ENCODE measurements at regions not wholly inside any gene's neighbourhood (a gene's known extent, or its start where the extent isn't known, plus 50 kb on each side); places are given as distances from the start of the nearest gene placed in this dataset.

DNA sequence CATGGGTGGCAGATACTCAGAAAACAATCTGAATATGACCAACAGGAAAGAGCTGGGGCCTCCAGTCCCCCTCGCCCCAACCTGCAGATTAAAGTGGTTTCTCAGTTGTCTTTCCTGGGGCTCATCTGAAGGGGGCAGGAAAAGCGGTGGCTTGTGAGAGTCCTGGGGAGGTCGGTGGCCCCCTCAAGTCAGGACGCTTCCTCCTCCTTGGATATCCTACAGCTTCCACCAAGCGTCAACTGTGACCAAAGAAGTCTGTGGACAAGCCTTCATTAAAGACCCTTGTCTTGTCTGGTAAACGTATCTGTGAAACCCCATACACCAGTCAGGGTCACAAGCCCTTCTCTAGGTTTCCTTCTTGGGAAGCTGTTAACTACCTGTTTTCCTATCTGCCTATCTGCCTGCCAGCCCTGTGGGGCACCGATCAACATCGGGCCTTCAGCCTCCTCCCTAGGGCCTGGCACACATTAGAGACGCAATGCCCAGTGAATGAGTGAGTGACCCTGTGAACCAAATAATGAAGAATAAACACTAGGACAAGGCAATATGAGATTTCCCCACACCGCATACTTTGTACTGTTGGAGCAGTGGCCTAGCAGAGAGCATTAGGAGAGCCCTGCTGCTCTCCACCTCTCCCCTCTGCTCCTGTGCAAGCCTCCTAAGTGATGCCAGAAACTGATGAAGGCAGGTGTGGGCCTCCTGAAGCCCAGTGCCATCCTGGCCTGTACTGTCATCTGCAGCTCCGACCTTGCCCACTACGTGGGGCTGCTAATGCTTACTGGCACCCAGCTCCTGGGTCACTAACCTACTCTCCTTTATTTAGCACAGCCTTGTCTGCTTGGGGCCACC, 1317.8 kb downstream of the UQCRFS1 start:
- no peaks in the 10 kb centered on the region for H3K36me3 ChIP-seq (ENCODE audit: control insufficient read depth, insufficient read depth, low read length, severe bottlenecking)
- H3K4me3 ChIP-seq (ENCODE audit: low read length), result no peak overlapping the region
- DNase-seq (ENCODE audit: low read depth), result no peak
- H3K9me3 ChIP-seq (ENCODE audit: control insufficient read depth, low read length), result no peaks in the 10 kb centered on the region
- H3K27me3 ChIP-seq (replicated peaks; ENCODE audit: control insufficient read depth, insufficient read depth, low read length), result peaks cover 2% of the 10 kb centered on the region
- H3K4me1 ChIP-seq (ENCODE audit: control insufficient read depth, insufficient read depth, low read length), result no peaks in the 10 kb centered on the region
- no peak overlapping the region for H3K9ac ChIP-seq (ENCODE audit: low read length)

DNA sequence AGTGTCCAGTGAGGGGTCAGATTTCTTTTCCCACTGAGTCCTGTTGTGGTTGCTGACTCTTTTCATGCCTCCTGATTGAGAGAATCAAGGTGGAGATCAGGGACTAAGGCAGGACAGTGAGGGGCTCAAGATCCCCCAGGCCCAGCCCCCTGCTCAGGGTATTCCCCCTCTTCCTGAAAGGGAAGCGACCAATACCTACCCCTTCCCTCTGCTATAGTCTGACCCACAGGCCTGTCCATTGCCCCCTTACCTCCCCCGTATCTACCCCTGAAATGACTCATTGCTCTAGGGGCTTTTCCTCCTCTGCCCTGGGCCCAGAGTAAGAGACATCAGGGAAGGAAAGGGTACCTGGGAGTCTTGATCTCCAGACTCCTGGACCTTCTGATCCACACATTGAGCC, 1320.5 kb downstream of the UQCRFS1 start:
- DNase-seq (ENCODE audit: low read depth), result no peak
- H3K4me3 ChIP-seq (ENCODE audit: low read length), result no peak overlapping the region
- no peak overlapping the region for H3K9ac ChIP-seq (ENCODE audit: low read length)
- no peaks in the 10 kb centered on the region for H3K36me3 ChIP-seq (ENCODE audit: control insufficient read depth, insufficient read depth, low read length, severe bottlenecking)
- no peaks in the 10 kb centered on the region for H3K9me3 ChIP-seq (ENCODE audit: control insufficient read depth, low read length)
- H3K27me3 ChIP-seq (replicated peaks; ENCODE audit: control insufficient read depth, insufficient read depth, low read length), result no peaks in the 10 kb centered on the region
- H3K4me1 ChIP-seq (ENCODE audit: control insufficient read depth, insufficient read depth, low read length), result no peaks in the 10 kb centered on the region

GRCh38 chr19:27891411-27891810, 1321.5 kb downstream of the UQCRFS1 start:
- Histone ChIP-seq H3K4me3 (ENCODE audit: low read length) (no peak overlapping the region), H3K36me3 (ENCODE audit: control insufficient read depth, insufficient read depth, low read length, severe bottlenecking) (no peaks in the 10 kb centered on the region)

GRCh38 chr19:27890696-27891095, 1322.3 kb downstream of the UQCRFS1 start:
- H3K36me3 ChIP-seq (ENCODE audit: control insufficient read depth, insufficient read depth, low read length, severe bottlenecking), result no peaks in the 10 kb centered on the region
- DNase-seq (ENCODE audit: low read depth), result no peak
- H3K9ac ChIP-seq (ENCODE audit: low read length), result no peak overlapping the region
- H3K27me3 ChIP-seq (replicated peaks; ENCODE audit: control insufficient read depth, insufficient read depth, low read length), result no peaks in the 10 kb centered on the region
- H3K4me1 ChIP-seq (ENCODE audit: control insufficient read depth, insufficient read depth, low read length), result no peaks in the 10 kb centered on the region
- no peaks in the 10 kb centered on the region for H3K9me3 ChIP-seq (ENCODE audit: control insufficient read depth, low read length)
- H3K4me3 ChIP-seq (ENCODE audit: low read length), result no peak overlapping the region

More at GRCh38 chr19:27891411-27891810, 1321.5 kb downstream of the UQCRFS1 start:
- Histone ChIP-seq H3K9ac (ENCODE audit: low read length) (no peak overlapping the region), H3K27me3 (replicated peaks; ENCODE audit: control insufficient read depth, insufficient read depth, low read length) (no peaks in the 10 kb centered on the region), H3K9me3 (ENCODE audit: control insufficient read depth, low read length) (no peaks in the 10 kb centered on the region), H3K4me1 (ENCODE audit: control insufficient read depth, insufficient read depth, low read length) (no peaks in the 10 kb centered on the region)
- no peak for DNase-seq (ENCODE audit: low read depth)

DNA sequence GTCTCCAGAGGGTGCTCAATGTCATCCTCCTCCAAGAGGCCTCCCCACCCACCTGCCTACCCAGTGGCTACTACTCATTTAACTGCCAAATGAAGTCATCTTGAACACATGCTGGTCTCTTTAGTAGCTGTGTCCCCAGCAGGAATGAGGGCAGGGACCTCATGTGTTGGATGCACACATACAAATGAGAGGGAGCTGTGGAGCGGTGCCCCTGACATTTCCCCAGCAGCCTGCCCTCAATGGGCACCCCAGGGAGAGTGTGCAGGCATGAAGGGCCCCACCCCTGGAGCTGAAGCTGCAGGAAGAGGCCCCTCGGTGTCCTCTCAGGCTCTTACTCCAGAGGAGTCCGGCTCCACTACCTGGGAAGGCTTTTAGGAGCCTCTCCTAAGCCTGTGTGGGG, 1322.7 kb downstream of the UQCRFS1 start:
- Histone ChIP-seq H3K9ac (ENCODE audit: low read length) (no peak overlapping the region), H3K9me3 (ENCODE audit: control insufficient read depth, low read length) (no peaks in the 10 kb centered on the region), H3K27me3 (replicated peaks; ENCODE audit: control insufficient read depth, insufficient read depth, low read length) (no peaks in the 10 kb centered on the region), H3K4me1 (ENCODE audit: control insufficient read depth, insufficient read depth, low read length) (no peaks in the 10 kb centered on the region), H3K4me3 (ENCODE audit: low read length) (no peak overlapping the region), H3K36me3 (ENCODE audit: control insufficient read depth, insufficient read depth, low read length, severe bottlenecking) (no peaks in the 10 kb centered on the region)
- no peak for DNase-seq (ENCODE audit: low read depth)

DNA sequence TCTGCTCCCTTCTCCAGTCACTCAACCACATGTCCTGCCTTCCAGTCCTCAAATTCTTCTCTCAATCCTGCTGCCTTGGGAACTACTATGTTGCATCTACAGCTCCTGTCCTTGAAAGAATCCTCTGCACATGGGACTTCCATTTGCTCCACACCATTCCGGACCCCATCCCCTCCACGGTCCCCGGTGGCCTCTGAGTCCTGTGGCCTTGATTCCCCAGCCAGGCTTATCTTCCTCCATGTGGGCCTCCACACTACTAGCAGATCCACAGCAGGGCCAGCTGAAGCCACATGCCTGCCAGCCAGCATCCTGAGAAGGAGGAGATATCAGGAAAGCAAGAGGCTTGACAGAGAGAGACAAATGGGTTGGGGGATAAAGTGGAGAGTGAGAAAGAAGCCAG, 1323.8 kb downstream of the UQCRFS1 start:
- Histone ChIP-seq H3K9ac (ENCODE audit: low read length) (no peak overlapping the region), H3K4me1 (ENCODE audit: control insufficient read depth, insufficient read depth, low read length) (no peaks in the 10 kb centered on the region), H3K36me3 (ENCODE audit: control insufficient read depth, insufficient read depth, low read length, severe bottlenecking) (no peaks in the 10 kb centered on the region), H3K27me3 (replicated peaks; ENCODE audit: control insufficient read depth, insufficient read depth, low read length) (no peaks in the 10 kb centered on the region), H3K4me3 (ENCODE audit: low read length) (no peak overlapping the region), H3K9me3 (ENCODE audit: control insufficient read depth, low read length) (no peaks in the 10 kb centered on the region)
- DNase-seq (ENCODE audit: low read depth), result no peak

DNA sequence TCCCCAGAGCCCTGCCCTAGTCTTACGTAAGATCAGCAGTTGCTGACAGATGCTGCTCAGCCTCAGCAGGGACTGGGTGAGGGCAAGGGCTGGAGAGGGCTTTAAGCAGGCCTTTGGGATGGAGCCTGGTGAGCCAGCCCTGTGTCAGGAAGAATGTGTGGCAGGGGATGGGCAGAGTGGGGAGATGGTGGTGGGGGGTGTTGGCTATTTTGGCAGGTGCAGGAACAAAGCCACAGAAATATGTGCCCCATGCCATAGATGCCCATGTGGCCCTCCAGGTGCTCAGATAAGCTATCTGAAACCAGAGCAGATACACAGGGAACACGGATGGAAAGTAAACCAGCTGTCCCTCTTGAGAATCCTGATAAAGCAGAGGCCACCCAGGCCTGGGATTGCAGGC, 1325.0 kb downstream of the UQCRFS1 start:
- no peak for DNase-seq (ENCODE audit: low read depth)
- no peaks in the 10 kb centered on the region for H3K36me3 ChIP-seq (ENCODE audit: control insufficient read depth, insufficient read depth, low read length, severe bottlenecking)
- H3K9ac ChIP-seq (ENCODE audit: low read length), result no peak overlapping the region
- H3K4me1 ChIP-seq (ENCODE audit: control insufficient read depth, insufficient read depth, low read length), result no peaks in the 10 kb centered on the region
- no peak overlapping the region for H3K4me3 ChIP-seq (ENCODE audit: low read length)
- no peaks in the 10 kb centered on the region for H3K27me3 ChIP-seq (replicated peaks; ENCODE audit: control insufficient read depth, insufficient read depth, low read length)
- no peaks in the 10 kb centered on the region for H3K9me3 ChIP-seq (ENCODE audit: control insufficient read depth, low read length)

DNA sequence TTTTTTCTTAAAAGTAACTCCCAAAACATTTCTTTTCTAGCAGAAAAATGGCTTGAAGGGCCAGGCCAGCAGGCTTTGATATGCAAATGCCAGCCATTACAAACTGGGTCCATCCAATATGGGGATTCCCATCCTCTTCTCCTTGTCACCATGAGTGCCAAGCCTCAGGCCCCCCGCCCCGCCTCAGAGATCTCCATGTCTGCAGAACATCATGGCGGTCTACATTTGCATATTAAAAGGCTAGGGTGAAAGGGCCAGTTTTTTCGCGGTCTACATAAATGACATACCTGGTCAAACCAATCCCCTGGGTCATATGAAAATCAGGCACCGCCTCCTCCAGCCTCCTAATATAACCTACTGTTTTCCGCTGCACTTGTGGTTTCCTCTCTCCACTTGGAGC, 1327.6 kb downstream of the UQCRFS1 start:
- Histone ChIP-seq H3K9me3 (ENCODE audit: control insufficient read depth, low read length) (no peaks in the 10 kb centered on the region), H3K36me3 (ENCODE audit: control insufficient read depth, insufficient read depth, low read length, severe bottlenecking) (no peaks in the 10 kb centered on the region), H3K4me1 (ENCODE audit: control insufficient read depth, insufficient read depth, low read length) (no peaks in the 10 kb centered on the region), H3K4me3 (ENCODE audit: low read length) (no peak overlapping the region), H3K9ac (ENCODE audit: low read length) (no peak overlapping the region), H3K27me3 (replicated peaks; ENCODE audit: control insufficient read depth, insufficient read depth, low read length) (no peaks in the 10 kb centered on the region)
- DNase-seq (ENCODE audit: low read depth), result no peak

DNA sequence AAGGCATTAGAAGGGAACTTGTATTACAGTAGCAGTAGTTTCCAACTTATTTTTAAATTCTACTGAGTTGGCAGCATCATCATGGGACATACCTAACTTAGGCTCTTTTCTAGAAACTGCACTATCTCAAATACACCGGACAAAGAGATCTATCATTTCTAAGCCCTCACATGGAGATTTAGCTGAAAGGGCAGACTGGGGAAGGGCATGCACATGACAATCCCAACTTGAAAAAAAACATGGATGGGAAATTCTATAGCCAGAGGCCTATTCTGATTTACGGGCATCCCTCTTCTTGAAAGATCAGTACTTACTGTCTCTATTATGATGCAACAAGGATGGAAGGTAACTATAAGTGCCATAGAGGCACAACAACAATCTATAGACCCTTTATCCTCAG, 1328.6 kb downstream of the UQCRFS1 start:
- H3K36me3 ChIP-seq (ENCODE audit: control insufficient read depth, insufficient read depth, low read length, severe bottlenecking), result no peaks in the 10 kb centered on the region
- DNase-seq (ENCODE audit: low read depth), result no peak
- no peaks in the 10 kb centered on the region for H3K27me3 ChIP-seq (replicated peaks; ENCODE audit: control insufficient read depth, insufficient read depth, low read length)
- no peak overlapping the region for H3K9ac ChIP-seq (ENCODE audit: low read length)
- no peaks in the 10 kb centered on the region for H3K9me3 ChIP-seq (ENCODE audit: control insufficient read depth, low read length)
- no peak overlapping the region for H3K4me3 ChIP-seq (ENCODE audit: low read length)
- H3K4me1 ChIP-seq (ENCODE audit: control insufficient read depth, insufficient read depth, low read length), result no peaks in the 10 kb centered on the region

DNA sequence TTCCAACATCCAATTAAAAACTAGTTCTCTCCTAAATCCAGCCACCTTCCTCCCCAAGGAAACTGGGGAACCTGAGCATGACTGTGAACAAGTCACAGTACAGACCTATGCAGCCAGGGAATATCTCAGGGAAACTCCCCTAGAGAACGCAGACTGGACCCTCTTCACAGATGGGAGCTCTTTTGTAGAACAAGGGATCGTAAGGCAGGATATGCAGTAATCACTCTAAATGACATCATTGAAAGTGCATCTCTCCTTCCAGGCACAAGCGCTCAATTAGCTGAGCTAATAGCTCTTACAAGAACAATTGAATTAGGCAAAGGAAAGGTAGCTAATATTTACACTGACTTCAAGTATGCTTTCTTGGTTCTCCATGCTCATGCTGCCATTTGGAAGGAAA, 1331.7 kb downstream of the UQCRFS1 start:
- Histone ChIP-seq H3K9ac (ENCODE audit: low read length) (no peak overlapping the region), H3K4me1 (ENCODE audit: control insufficient read depth, insufficient read depth, low read length) (no peaks in the 10 kb centered on the region), H3K4me3 (ENCODE audit: low read length) (no peak overlapping the region), H3K27me3 (replicated peaks; ENCODE audit: control insufficient read depth, insufficient read depth, low read length) (no peaks in the 10 kb centered on the region), H3K9me3 (ENCODE audit: control insufficient read depth, low read length) (no peaks in the 10 kb centered on the region), H3K36me3 (ENCODE audit: control insufficient read depth, insufficient read depth, low read length, severe bottlenecking) (no peaks in the 10 kb centered on the region)
- no peak for DNase-seq (ENCODE audit: low read depth)

GRCh38 chr19:27876976-27877512, 1335.9 kb downstream of the UQCRFS1 start:
- Histone ChIP-seq H3K36me3 (ENCODE audit: control insufficient read depth, insufficient read depth, low read length, severe bottlenecking) (no peaks in the 10 kb centered on the region), H3K27me3 (replicated peaks; ENCODE audit: control insufficient read depth, insufficient read depth, low read length) (no peaks in the 10 kb centered on the region), H3K4me1 (ENCODE audit: control insufficient read depth, insufficient read depth, low read length) (no peaks in the 10 kb centered on the region), H3K9ac (ENCODE audit: low read length) (no peak overlapping the region), H3K9me3 (ENCODE audit: control insufficient read depth, low read length) (peaks cover 9% of the 10 kb centered on the region), H3K4me3 (ENCODE audit: low read length) (no peak overlapping the region)
- DNase-seq (ENCODE audit: low read depth), result no peak

DNA sequence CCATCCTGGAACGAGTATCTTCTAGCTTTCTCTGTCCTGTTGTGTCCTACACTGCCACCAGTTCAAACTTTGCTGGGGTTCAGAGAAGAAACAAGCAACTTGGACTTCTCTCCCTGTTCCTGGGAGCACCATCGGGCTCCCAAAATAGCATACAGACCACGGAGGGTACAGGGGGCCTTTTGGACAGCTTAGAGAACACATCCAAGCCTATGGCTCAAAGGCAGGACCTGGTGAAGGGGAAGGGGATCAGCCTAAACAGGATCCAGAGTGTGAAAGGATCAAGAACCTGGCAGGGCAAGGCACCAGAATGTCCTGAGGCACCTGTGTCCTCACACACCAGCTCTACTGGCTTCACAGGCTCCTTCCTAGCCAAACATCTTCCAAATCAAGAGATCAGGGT, 1336.5 kb downstream of the UQCRFS1 start:
- Histone ChIP-seq H3K27me3 (replicated peaks; ENCODE audit: control insufficient read depth, insufficient read depth, low read length) (no peaks in the 10 kb centered on the region), H3K36me3 (ENCODE audit: control insufficient read depth, insufficient read depth, low read length, severe bottlenecking) (no peaks in the 10 kb centered on the region), H3K4me1 (ENCODE audit: control insufficient read depth, insufficient read depth, low read length) (no peaks in the 10 kb centered on the region), H3K9ac (ENCODE audit: low read length) (no peak overlapping the region), H3K4me3 (ENCODE audit: low read length) (no peak overlapping the region), H3K9me3 (ENCODE audit: control insufficient read depth, low read length) (peaks cover 9% of the 10 kb centered on the region)
- DNase-seq (ENCODE audit: low read depth), result no peak

Measured in adipocyte (in vitro differentiated cells).